Stimulated activated CD4-positive, alpha-beta T cell treated with anti-CD3 and anti-CD28 coated beads, Interleukin-12 subunit alpha, Interleukin-12 subunit beta, amount 100 ng/mL, for 24 hours (primary cell): ENCODE measurements at regions not wholly inside any gene's neighbourhood (a gene's known extent, or its start where the extent isn't known, plus 50 kb on each side); places are given as distances from the start of the nearest gene placed in this dataset.

Source experiments
- DNase-seq, 2 experiments: peaks; one replicate each; pipeline ENCODE4 v3.0.0-alpha.2; 2020; ENCODE audit warnings: low read depth in 2 of 2

DNA sequence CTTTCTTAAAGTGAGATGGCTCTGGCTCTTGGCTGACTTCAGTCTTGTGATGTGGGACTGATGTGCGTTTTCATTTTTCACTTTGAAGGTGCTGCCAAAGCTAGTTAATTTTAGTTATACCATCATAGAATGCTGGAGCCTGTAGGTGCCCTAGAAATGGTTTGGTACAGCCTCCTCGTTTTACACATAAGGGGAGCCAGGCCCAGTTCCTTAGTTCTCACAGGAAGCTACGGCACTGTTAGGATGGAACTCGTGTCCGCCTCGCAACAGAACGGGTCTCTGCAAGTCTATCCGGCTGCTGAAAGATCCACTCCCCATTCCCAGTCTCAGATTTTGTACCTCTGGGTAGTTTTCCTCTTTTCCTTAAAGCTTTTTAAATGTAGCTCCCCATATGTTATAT lies 173.2 kb upstream of the PRPS1L1 start:
- DNase-seq: no peak

DNA sequence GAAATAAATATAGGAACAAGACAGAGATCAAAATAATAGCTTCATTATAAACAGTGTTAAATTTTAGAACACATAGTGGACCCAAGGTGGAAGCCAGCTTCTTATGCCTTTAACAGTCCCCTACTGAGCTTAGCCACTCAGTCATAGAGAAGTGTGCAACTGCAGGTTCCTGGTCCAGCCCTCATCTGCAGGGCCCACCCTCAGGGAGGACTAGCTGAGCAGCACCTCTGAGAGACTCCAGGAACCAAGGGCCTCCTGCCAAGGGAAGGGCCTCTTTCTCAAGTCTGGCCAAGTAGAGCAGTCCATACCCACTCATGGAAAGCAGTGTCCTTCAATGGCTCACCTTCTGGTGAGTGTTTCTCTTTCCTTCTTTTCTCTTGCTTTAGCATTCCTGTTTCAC lies 173.7 kb upstream of the PRPS1L1 start:
- DNase-seq: no peak

DNA sequence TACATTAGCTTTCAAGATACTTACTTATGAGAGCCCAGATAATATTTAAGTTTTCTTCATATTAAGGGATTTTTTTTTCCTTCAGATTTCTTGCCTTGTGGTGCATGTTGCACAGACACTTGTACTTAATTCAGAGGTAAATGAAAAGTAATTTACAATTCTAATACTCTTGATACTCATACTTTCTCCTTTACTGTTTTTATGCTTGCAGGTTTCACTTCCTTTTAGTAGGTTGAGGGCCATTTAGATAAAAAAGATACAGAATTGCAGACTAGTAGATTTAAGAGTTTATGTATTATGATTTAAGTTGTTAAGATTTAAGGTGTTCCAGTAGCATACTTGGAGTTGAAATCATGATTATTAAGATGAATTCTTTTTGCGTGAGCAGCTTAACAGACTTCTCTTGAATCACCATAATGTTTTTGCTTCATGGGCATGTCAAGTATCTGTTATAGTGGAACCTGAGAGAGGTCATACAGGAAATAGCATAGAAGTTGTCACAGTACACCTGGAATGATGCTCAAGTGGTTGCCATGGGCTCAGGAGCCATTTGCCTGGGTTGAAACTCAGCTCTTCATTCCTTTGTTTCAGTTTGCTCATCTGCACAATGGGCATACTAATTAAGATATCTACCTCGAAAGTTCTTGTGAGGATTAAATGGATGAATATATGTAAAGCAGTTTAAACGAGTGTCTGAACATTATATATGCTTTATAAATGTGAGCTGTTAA lies 174.8 kb upstream of the PRPS1L1 start:
- no peak for DNase-seq

DNA sequence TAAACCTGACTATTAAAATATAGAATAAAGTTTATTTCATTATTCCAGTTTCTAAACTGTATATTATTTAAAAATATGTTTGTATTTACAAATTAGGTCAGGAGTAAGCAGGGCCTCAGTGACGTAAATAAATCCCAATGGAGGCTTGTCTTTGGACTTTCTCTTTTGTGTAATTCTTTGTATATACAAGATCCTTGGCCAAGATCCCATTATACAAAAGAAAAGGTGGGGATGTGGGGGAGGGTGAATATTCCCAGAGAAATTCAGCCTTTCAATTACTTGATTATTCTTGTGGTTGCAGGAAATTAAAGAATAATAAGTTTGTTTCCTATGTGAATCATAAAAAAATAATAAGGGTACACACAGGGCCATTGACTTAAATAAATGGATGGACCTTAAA lies 178.7 kb upstream of the PRPS1L1 start:
- DNase-seq: no peak

DNA sequence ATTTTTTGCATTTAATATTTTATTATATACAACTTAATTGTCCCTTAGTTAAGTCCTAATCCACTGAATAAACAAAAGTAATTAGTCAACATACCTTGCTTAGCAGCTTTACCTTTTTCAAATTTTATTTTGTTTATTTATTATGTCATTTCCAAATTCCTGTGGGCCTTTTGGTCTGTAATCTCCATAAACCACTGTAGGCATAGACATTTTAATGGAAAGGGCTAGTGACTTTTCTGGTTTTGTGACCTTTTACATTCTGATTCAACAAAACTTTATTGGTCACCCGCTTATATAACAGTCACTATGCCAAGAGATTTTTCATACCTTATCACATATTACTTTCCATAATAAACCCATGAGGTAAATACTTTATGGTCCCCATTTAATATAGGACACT lies 181.3 kb upstream of the PRPS1L1 start:
- DNase-seq: no peak

DNA sequence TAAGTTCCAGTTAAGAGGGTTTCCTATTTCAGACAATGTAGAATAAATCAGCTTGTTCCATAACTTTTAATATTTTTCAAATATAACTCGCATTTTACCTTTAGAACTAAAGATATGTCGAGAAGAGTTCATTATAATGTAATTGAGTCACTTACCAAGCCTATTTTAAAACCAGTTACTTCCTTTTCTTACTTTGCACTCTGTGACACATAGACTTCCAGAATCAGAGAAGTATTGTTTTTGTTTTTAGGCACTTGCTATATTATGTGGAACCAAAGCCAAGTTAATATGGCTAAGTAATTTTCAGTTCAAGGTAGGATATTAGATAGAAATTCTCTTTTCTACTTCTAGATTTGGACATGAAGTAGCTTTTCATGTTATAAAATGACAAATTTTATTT lies 182.7 kb upstream of the PRPS1L1 start:
- DNase-seq: no peak

DNA sequence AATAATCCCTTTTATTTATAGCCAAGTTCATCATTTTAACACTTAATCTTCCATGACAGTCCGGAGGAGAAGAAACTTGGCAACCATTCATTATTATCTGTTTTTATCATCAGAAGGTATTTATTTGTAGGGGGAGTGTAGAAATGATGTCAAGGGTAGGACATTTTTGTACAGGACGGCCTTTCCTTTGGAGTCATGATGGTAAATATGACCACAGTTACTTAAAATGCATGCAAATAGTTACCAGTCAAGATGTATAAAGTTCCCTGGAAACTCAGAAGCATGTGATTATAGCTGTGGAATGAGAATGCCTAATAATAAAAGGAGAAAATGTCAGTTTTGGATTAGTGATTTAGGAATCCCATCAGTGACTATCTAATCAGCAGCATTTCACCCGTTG lies 183.1 kb upstream of the PRPS1L1 start:
- DNase-seq: no peak

DNA sequence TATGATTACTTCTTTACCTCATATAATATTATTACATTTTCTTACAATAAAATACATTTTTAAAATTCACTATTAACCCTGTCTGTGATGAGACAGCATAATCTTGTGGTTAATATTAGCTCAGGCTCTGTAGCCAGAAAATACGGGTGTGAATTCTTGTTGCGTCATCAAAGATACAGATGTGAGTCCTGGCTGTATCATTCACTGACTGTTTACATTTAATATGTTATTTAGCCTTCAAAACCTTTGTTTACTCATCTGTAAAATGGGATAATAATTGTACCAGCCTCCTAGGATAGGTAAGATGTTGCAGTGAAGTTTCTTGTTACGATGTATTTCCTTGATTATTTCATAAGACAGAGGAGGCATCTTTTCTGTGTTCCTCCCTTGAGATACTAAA lies 184.7 kb upstream of the PRPS1L1 start:
- DNase-seq: no peak

DNA sequence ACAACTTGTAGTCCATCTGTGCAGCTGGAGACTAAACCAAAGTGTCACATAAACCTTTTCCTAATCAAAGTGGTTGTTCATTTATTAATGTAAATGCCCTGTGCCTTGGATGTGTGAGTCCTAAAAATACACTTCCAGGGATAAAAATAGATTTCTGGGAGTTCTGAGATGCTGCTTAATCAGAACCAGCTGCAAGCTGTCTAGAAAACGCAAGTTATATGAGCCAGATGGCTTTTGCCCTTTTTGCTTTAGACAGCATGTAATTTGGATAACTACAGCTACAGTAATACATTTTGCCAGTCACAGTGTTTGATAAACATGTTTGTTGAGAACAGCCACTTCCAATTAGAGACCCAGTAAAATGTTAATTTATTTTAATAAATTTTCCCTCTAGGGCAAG lies 185.1 kb upstream of the PRPS1L1 start:
- no peak for DNase-seq

DNA sequence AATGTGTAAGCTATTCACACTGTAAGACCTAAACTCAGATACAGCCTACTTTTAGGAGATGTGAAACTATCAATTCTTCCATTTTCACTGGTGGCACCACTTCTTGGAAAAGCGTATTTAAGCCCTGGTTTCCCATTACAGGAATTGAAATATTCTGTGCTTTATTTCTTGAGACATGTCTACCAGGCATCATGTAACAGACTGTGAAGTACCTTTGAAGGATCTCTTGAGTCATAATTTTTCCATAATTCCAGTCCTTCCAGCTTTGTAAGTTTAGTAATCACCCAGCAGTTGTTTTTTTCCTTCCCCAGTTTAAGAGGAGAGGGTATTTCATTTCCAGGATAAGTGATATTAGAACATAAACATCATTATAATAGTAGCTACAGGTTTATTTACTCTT lies 186.0 kb upstream of the PRPS1L1 start:
- no peak for DNase-seq

DNA sequence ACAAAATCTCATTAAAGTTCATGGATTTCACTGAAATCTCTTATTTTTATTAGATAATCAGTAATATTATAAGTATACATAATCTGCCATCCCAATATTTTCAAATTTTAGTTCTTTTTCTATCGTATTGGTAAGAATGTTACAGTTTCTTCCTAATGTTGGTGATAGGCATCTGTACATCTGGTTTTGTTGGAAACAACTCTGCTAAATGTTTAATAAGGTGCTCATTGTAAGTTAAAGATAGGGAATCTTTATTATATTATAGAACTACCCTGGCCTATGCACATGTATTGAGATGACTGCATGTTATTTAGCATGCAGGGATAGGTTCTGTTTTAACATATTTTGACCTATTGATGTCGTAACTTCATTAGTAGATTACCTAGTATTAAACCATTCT lies 188.6 kb upstream of the PRPS1L1 start:
- DNase-seq: no peak

DNA sequence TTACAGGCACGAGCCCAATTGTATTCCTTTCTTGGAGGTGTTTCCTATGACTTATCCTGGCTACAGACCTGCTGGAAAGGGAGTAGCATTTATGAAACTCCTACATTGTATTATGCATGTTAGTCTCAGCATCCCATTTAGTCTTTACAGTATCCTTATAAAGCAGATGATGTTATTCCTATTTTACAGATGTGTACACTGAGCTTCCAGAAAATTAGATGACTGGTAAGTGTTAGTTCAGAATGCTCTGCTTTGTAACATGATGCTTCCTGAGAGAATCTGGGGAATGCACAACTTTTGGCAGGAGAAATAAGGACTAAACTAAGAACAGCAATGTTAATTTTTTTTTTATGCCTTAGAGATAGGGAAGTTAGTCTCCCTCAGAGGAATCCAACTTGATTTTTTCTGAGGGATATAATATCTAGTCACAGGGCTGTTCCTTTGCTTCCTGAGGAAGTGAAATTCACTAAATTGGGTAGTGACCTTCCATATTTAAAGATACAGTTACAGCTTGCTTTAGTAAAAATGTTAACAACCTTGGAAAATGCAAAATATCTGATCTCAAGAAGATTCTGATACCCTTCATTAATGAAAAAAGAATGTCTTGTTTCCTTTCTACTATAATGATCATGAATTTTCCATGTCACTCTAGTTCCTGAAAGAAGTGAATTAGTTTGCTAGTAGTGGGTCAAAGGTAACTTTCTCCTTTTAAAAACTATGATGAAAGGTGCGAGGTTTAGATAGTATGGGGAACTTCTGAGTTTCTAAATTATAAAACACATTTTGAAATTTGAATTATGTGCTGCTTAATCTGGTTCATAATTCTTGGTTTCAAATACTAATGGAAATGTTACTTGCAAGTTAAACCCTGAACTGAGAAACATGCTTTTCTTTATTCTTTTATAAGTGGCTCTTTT lies 194.0 kb upstream of the PRPS1L1 start:
- DNase-seq: no peak

DNA sequence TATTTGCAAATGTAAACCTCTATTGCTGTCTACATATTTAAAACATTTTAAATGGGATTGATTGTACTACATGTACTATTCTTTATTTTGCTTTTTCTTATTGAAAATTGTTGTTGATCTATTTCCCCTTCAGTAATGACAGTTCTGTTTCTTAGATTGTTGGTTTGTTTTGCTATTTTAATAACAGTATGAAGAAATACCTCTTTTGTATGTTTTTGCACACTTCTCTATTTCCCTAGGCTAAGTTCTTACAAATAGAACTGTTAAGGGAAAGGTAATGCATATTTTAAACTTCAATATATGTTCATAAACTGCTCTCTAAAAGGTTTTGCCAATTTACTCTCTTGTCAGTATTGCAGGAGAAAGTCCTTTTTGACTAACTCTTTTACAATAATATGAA lies 195.0 kb upstream of the PRPS1L1 start:
- DNase-seq: no peak

DNA sequence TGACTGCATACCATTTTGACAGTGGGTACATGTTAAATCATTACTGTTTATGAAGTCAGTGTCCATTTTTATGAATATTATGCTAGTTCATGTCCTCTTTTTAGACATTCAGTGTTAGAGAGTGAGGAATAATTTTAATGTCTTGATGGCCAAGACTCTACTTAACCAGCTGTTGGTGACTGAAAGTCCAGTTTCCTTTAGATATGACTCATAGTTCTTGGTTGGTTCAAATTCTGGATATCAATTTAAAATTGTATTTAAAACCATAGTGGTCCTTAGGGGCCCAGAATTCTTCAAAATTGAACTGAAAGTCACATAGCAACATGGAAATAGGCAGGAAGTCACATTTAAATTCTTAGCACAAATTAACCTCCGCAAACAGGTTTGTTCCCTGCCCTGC lies 196.5 kb upstream of the PRPS1L1 start:
- DNase-seq: no peak

DNA sequence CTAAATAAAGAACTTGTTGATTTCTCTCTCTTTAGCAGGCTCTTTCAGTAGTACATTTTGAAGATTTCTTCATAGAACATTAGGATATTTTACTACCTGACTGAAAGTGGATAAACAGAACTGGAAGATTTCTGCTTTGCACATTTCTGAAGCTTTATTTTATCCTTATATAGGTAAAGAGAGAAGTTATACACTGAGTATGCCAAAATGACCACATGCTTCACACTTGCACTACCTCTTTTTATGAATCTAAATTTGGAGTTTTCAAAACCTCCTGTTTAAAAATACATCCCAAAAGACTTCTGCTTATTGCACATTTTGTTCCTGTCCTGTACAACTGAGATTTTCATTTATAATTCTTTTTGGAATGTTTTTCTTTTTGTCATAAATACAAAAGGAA lies 197.4 kb upstream of the PRPS1L1 start:
- no peak for DNase-seq

DNA sequence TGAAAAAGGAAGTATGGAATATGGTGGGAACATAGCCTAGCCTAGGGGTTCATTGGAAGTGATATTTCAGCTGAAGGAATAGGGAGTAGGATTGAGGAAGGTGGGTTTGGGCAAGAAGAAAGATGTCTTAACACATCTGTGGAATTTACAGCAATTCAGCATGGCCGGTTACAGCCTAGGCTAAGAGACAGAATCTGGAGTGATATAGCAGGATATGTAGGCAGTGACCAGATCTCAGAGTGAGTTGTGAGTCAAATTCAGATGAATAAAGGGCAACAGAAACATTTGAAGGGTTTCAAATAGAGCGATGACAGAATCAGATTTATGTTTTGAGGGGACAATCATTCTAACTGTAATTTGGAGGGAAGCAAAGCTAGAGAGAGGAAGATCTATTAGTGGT lies 199.0 kb upstream of the PRPS1L1 start:
- no peak for DNase-seq

DNA sequence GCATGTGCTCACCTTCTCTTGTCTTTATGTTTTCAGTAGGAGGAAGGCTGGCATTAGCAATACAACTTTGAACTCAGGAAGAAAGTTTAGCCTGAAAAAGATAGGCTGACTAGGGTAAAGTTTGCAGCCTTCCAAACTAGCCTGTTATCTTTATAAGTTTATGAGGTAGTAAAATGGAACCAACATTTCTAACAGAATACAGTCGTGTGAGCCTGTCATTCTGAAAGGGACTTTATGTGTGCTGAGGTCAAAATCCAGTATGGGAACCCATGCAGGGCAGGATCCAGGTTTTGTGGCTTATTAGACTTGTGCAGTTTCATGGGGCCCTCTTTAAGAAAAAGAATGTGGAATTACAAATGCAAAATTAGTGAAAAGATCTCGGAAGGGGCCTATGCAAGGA lies 201.0 kb upstream of the PRPS1L1 start:
- DNase-seq: no peak

DNA sequence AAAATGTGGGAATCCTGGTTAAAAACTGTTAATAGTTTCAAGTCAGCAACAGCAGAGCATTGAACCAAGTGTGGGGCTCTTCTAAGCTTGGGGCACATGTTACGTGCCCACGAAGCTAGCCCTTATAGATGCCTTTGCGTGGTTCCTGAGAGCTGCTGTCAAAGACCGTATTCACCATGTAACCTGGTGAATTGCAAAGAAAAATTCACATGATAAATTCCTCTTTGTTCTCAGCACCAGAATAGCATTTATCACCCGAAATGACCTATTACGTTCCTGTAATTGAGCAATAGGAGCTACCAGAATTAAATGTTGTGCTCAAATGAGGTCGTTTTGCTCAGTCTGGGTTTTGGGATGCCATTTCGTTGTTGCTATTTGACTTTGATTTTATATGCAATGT lies 202.6 kb upstream of the PRPS1L1 start:
- DNase-seq: no peak

DNA sequence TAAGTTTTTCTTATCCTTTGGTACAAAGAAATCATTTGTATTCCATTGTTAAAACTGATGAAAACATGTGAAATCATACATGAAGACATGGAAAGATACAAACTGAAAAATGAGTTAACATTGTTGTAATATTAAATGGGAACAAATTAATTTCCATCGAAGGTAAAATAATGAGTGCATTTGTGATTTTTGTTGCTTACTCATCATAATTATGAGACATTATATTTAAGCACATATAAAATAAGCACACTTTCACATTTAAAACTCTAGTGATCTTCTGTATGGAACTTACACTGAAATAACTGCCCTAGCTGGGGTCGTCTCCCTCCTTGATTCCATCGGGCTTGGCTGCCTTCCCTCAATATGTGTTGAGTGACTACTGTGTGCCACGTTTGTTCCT lies 204.2 kb upstream of the PRPS1L1 start:
- no peak for DNase-seq

DNA sequence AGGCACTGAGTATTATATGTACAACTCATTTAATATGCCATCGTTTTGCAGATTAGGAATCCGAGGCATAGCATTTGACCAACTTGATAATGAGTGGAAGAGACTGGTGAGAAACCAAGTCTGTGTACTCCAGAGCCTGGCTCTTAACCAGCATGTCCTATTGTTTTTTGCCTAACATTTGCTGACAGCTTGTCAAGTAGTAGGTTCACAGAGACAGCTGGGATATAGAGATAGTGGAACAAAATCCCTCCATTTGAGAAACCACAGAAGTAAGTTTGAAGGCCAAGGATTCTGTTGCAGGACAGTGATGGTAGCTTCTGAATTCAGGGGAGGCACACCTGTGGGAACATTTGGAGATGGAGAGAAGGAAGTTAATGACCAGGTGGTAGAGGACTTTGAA lies 206.9 kb upstream of the PRPS1L1 start:
- no peak for DNase-seq

DNA sequence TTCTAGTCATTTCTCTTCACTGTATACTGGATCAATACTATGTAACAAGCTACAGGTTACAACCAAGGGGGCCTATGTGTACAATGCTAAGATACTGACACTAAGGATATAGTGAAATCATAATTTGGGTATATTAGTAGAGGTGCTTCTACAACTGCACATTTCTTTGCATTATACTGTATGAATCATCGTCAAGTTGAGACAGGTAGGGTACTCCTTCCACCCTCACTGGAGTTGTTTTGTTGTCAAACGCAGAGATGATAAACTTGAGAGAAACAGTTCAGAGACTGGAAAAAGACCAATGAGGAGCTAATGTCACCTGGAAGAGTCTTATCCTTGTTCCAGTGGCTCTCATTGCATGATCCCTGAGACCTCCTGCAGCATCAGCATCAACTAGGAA lies 208.2 kb upstream of the PRPS1L1 start:
- DNase-seq: no peak

DNA sequence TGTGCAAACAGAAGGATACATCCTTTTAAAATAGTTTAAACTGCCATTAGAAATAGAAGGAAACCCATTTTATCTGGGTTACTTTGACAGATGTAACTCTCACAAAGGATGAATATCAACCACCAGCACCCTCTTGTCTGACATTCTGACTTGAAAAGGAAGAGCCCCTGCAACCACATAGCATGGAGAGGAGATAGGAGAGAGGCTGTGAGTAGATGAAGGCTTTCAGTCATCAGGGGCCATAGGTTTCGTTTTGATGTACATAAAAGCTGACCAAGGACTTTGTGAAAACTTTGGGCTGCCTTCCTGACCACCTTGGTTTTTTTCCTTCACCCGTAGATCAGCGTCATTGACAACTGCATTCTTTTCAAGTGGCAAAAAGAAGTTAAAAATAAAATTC lies 211.6 kb upstream of the PRPS1L1 start:
- no peak for DNase-seq

DNA sequence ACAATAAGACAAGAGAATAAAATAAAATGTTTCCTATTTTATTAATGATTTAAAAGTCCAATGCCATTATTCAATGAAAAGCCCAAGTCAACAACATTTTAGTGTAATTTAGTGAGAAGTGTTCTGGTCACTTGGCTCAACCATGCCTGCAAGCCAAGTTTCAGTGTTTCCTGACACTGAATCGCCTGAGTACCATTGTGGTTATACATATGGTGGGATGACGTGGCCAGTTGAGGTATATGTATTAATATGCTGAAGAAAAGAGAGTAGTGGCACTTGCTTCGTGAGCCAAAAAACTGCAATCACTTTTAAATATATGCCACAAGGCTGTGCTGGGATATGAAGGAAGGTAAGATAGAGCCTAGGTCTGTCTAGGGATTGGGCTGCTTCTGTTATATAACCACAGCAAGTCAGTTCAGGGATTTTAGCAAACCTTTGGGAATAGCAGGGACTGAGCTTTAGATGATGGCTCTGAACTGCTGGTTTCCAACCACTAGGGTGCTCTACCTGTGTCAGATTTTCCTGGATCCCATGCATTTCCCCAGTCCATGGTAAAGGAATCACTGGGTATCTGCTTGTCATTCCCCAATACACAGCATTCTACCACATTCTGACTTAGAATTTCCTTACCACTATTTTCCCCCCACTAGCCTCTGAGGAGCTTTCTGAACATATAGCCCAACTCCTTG lies 214.0 kb upstream of the PRPS1L1 start:
- DNase-seq: no peak
